ENCODE measurements at regions not wholly inside any gene's neighbourhood (a gene's known extent, or its start where the extent isn't known, plus 50 kb on each side); places are given as distances from the start of the nearest gene placed in this dataset.

- TF ChIP-seq CTCF (IDR thresholded peaks at IDR 0.05), result no peak
- no peak for TF ChIP-seq POLR2A (IDR thresholded peaks at IDR 0.05)
Measured at GRCh38 chr13:78826312-78826711, 167.4 kb upstream of the OBI1 start.
